ENCODE measurements at regions not wholly inside any gene's neighbourhood (a gene's known extent, or its start where the extent isn't known, plus 50 kb on each side); places are given as distances from the start of the nearest gene placed in this dataset.

- TF ChIP-seq ADNP (tag; IDR thresholded peaks at IDR 0.05) = 0 out of 2 replicates have a peak, but pooled peaks have one; percentile 58
Measured at GRCh38 chr20:50266293-50267040, 75.8 kb downstream of the CEBPB start (continued).

- no peaks in the 10 kb centered on the region for H3K36me3 ChIP-seq (ENCODE audit: control insufficient read depth, insufficient read depth, low read length)
- H3K4me1 ChIP-seq (replicated peaks in 1 of 2; ENCODE audit: control insufficient read depth in 2 of 2, insufficient read depth in 2 of 2, low read length in 2 of 2) = peaks cover 0 to 20% of the 10 kb centered on the region in 2 experiments; a peak in 3 of 5 replicates
- ChIA-PET CTCF (ENCODE audit: low intra/inter-chr PET ratio) (interaction anchor here (0.6 kb wide), 1 partner anchor 194 kb away, joined by 3 read pairs; no protein-coding TSS in a partner anchor), POLR2A (interaction anchor here (0.6 to 1.2 kb wide), 3 partner anchors 9 to 77 kb away, joined by 3 to 4 read pairs (median 3); partner anchors contain the start of gene CEBPB)
- H3K27ac ChIP-seq (ENCODE audit: extremely low read depth, low read depth, low read length) = no peak overlapping the region
- no peaks in the 10 kb centered on the region for H4K20me1 ChIP-seq (replicated peaks; ENCODE audit: control insufficient read depth, insufficient read depth, low read length)
- in situ Hi-C loops (cut with MboI) (no loop called here), intact Hi-C loops (cut with micrococcal nuclease) (no loop called here)
- ATAC-seq (no peak; the same call in 2 of the 3 replicates), DNase-seq (ENCODE audit: extremely low read depth in 1 of 4, low spot score in 3 of 4) (peak in 2 of 4 experiments; percentile 64 to 65), FAIRE-seq (no peak)
- no peak overlapping the region for H3K4me2 ChIP-seq (ENCODE audit: insufficient read depth, low read length)
- no peaks in the 10 kb centered on the region for H3K9me3 ChIP-seq (replicated peaks; ENCODE audit: control insufficient read depth, insufficient read depth, low read depth, low read length)
- 0 out of 2 replicates have a peak overlapping the region, but pooled peaks have one; percentile 23 for H2AFZ ChIP-seq (ENCODE audit: low read depth, low read length)
- no TSS peak for BruUV-seq (replicated peaks)
- H3K9ac ChIP-seq (ENCODE audit: insufficient read depth in 1 of 2, low read depth in 2 of 2, low read length in 2 of 2) = peak overlapping the region in 1 of 2 experiments; percentile 70; a peak in 2 of 4 replicates
- 38% methylated on average over 18 of the region's 21 CpGs for WGBS (ENCODE audit: insufficient coverage, low coverage, missing lambda C conversion rate)
- H3K79me2 ChIP-seq (ENCODE audit: control insufficient read depth, insufficient read depth, low read length) = no peaks in the 10 kb centered on the region
- H3K9me1 ChIP-seq (ENCODE audit: control insufficient read depth, insufficient read depth, low read length) = no peaks in the 10 kb centered on the region
- H3K27me3 ChIP-seq (ENCODE audit: control insufficient read depth in 2 of 2, insufficient read depth in 2 of 2, low read length in 2 of 2) = no peaks in the 10 kb centered on the region
- H3K4me3 ChIP-seq = no peak overlapping the region
- TF ChIP-seq ZFP36 (IDR thresholded peaks at IDR 0.05; ENCODE audit: low read depth, low read length, partially characterized antibody) (peak; percentile 10), SMARCC2 (IDR thresholded peaks at IDR 0.05; ENCODE audit: low read depth) (no peak), HSF4 (CRISPR knock-in tag; IDR thresholded peaks at IDR 0.05; ENCODE audit: borderline replicate concordance) (no peak), POU5F1 (IDR thresholded peaks at IDR 0.05; ENCODE audit: borderline replicate concordance, low read depth, low read length, partially characterized antibody) (no peak), XRCC5 (IDR thresholded peaks at IDR 0.05; ENCODE audit: low read depth, low read length) (no peak), CBX1 (IDR thresholded peaks at IDR 0.05; ENCODE audit: low read depth) (no peak), ZKSCAN1 (IDR thresholded peaks at IDR 0.05; ENCODE audit: low read depth, low read length) (no peak), BCOR (IDR thresholded peaks at IDR 0.05) (peak; percentile 21; the same call in 1 of the 2 replicates), ZNF511 (CRISPR knock-in tag; IDR thresholded peaks at IDR 0.05) (no peak), CHCHD3 (CRISPR knock-in tag; IDR thresholded peaks at IDR 0.05) (no peak), KDM1A (IDR thresholded peaks at IDR 0.05) (0 out of 4 replicates have a peak, but pooled peaks of 1 of the 2 experiments have one; percentile 13)
Measured at GRCh38 chr20:50267041-50267865, 76.6 kb downstream of the CEBPB start.

Data from K562 (cell line).